ENCODE measurements at regions not wholly inside any gene's neighbourhood (a gene's known extent, or its start where the extent isn't known, plus 50 kb on each side); places are given as distances from the start of the nearest gene placed in this dataset.

- TF ChIP-seq CTCF (IDR thresholded peaks at IDR 0.05) = no peak
- no peak for TF ChIP-seq POLR2AphosphoS5 (IDR thresholded peaks at IDR 0.05; ENCODE audit: low read depth, low read length)
- no peak for TF ChIP-seq REST (IDR thresholded peaks at IDR 0.05; ENCODE audit: insufficient read depth in 1 of 2, low read depth in 2 of 2, low read length in 1 of 2)
Observed at GRCh38 chr5:89703817-89704216, 705.7 kb downstream of the CETN3 start.
